ENCODE measurements at regions not wholly inside any gene's neighbourhood (a gene's known extent, or its start where the extent isn't known, plus 50 kb on each side); places are given as distances from the start of the nearest gene placed in this dataset.
"Not testable (repeated sequence)": the region's sequence is repeated elsewhere in the genome, so short reads cannot be mapped to it uniquely, and the experiment has no call there.

DNA sequence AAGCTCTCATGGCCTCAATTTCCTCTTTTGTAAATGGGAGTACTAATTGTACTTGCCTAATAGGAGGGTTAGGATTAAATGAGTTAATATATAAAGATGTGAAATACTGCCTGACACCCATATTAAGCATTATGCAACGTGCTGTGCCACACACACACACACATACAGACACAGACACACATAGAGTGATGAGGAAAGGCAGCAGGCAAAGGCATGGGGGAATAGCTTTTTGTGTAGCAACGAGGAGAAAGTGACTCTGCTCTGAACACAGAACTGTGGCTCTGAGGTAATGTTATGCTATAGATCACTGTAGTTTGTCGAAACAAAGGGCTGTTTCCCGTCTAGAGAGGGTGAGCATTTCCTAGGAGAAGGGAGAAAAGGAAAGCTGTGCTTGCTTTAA lies 233.3 kb upstream of the SLCO3A1 start:
- no peak for DNase-seq (ENCODE audit: low read depth)

DNA sequence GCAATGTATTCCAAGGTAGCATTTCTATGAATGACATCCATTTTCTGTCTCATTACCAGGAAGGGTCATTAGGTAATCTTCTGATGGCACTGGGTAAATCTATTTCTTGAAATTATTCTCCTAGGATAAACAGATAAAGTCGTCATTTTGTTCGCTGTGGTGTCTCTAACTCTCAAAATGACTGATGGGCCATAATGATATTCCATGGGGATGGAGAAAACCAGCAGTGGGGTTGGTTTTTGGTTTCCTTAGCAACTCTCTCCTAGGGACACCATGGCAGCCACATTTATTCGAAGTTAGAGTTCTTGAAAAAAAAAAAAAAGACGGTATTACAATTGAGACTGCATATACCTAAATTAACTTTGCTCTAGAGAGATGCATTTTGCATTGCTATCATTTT lies 231.3 kb upstream of the SLCO3A1 start:
- DNase-seq (ENCODE audit: low read depth): no peak

GRCh38 chr15:91622711-91623342 lies 230.7 kb upstream of the SLCO3A1 start:
- DNase-seq (ENCODE audit: low read depth): no peak

GRCh38 chr15:91624353-91624968 lies 229.0 kb upstream of the SLCO3A1 start:
- DNase-seq (ENCODE audit: low read depth): no peak

DNA sequence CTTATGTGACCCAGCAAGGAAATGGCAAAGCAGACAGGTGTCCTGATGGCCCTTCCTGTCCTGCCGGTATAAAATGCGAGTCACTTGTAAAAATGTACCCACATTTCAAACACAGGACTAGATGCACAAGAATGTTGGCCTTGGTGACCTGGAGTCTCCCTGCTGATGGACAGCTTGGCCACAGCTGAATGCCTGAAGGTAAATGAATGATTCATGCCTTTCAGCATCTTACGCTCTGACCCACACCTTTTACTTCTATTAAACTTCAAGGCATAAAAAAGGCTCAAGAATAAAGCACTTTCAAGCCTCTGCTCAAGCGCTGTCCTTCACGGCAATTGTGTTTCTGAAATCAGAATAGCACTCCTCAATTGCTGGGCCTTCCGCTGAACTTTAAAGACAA lies 228.0 kb upstream of the SLCO3A1 start:
- DNase-seq (ENCODE audit: low read depth): no peak

DNA sequence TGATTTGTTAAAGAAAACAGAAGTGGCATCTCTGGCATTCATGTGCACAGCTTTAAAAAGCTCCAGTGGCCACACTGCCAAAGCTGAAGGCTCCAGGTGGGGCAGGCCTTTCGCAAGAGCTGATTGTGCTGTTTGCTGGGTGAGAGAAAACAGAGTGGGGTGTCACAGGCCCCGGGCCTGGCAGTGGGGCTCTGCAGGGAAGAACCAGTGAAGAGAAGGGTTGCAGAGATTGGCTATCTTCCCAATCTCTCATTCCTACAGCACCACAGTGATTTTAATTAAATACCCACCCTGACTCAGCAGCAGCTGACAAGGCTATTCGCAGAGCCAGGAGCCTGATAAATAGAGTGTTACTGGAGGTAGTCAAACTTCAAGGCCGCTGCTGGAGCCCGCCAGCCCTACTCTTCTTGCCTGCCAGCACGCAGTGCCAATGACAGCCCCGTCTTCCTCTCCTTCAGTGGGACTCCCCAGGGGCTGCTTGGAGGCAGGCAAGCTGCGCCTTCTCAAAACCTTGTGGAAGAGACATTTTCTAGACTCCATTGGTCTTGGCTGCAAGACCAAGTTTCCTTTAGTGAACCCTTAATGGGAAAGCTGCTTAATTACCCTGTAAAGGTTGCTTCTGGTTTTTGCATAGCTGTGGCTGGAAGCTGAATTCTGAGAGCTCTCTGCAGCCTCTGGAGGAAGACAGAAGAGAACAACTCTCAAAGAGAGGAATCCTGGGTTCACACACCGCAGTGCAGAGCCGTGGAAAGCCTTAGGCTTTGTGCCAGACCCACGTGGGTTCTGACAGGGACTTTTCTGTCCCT lies 225.8 kb upstream of the SLCO3A1 start:
- no peak for DNase-seq (ENCODE audit: low read depth)

- DNase-seq (ENCODE audit: low read depth): no peak
Measured at GRCh38 chr15:91630090-91630489, 223.4 kb upstream of the SLCO3A1 start.

DNA sequence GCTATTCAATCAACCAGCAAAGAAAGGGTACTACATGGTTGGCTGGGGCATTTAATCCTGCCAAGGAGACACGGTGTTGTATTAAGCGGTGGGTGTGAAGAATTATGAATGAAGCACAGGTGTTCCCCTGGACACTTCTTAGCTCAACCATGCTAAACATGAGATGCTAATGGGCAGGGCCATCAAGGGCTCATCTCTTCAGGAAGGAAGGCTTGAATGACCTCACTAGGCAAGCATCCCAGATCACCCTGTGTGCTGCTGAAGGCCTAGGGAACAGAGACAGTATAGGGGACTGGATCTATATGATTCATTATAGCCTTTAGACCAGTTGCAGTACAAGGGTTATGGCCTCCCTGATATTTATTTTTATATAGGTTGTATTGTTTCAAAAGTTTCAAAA lies 221.3 kb upstream of the SLCO3A1 start:
- no peak for DNase-seq (ENCODE audit: low read depth)

GRCh38 chr15:91632981-91633380 lies 220.5 kb upstream of the SLCO3A1 start:
- no peak for DNase-seq (ENCODE audit: low read depth)

- no peak for DNase-seq (ENCODE audit: low read depth)
Measured at GRCh38 chr15:91634179-91634578, 219.3 kb upstream of the SLCO3A1 start.

GRCh38 chr15:91635080-91635479 lies 218.4 kb upstream of the SLCO3A1 start:
- DNase-seq (ENCODE audit: low read depth): no peak

- DNase-seq (ENCODE audit: low read depth): no peak
Measured at GRCh38 chr15:91635641-91636040, 217.9 kb upstream of the SLCO3A1 start.

DNA sequence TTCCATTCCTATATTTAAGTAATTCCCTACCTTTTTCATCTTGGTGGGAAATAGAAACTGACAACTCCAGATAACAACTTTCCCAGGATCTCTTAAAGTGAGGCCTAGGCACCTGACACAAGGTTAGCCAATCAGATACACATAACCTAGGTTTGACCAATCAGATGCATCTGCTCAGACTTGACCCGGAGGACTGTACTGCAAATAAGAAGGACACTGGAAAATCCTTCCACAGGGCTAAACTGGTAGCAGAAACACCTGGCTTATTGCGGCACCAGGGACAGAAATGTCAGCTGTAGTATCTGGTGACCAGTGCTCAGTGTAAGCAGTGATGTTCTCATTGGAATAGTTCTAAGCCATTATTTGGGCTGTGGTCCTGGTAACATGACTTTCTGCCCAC lies 204.5 kb upstream of the SLCO3A1 start:
- no peak for DNase-seq (ENCODE audit: low read depth)

DNA sequence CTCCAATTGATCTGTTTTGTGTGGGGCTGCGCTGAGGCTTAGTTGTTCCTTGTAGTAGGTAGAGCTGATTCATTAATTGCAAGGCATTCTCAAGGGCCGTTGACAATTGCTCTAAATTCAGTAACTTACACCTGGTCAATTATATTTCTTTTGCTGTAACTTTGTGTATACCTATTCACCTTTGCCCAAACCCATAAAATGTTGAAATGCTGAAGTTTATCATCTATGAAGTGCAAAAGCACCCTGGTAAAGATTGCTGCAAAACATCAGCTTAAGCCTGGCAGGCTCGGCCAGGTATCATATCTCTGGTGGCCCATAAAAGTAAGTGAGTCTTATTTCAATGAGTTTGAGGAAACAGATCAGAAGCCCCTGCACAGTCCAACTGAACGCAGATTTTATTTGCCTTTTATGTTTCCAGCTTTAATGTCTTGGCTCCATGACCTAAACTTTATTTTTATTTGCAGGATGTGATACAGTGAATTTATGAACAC lies 203.6 kb upstream of the SLCO3A1 start:
- no peak for DNase-seq (ENCODE audit: low read depth)

DNA sequence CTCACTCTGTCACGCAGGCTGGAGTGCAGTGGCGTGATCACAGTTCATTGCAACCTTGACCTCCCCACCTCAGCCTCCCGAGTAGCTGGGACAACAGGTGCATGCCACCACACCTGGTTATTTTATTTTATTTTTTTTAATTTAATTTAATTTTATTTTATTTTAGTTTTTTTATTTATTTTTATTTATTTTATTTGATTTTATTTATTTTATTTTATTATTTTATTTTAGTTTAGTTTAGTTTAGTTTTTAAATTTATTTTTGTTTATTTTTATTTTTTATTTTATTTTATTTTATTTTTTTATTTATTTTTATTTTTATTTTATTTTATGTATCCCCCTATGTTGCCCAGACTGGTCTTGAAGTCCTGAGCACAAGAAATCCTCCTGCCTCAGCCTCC lies 202.3 kb upstream of the SLCO3A1 start:
- DNase-seq (ENCODE audit: low read depth): no peak

DNA sequence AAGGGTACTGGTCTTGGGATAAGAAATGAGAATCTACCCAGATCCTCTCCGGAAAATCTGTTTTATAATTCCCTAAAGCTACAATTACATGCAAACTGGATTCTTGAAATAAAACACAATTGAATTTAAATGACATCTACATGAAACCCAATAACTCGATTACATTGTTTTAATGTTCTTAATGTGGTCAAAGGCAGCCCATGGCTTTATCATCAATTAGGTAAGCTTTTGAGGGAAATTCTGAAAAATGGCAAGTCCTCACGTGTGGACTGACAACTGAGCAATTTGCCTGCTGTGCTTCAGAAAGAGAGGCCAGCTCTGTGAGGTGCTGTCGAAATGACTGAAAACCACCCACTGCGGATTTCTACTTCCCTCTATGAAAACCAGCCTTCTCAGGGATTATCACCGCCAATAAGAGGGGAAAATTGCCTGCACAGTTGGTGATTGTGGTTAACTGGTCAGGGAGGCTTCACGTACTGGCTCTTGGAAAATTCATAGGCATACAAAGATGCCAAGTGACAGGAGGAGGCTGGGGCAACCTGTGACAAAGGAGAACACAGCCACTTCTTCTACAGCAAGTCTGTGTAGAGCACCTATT lies 200.8 kb upstream of the SLCO3A1 start:
- no peak for DNase-seq (ENCODE audit: low read depth)

DNA sequence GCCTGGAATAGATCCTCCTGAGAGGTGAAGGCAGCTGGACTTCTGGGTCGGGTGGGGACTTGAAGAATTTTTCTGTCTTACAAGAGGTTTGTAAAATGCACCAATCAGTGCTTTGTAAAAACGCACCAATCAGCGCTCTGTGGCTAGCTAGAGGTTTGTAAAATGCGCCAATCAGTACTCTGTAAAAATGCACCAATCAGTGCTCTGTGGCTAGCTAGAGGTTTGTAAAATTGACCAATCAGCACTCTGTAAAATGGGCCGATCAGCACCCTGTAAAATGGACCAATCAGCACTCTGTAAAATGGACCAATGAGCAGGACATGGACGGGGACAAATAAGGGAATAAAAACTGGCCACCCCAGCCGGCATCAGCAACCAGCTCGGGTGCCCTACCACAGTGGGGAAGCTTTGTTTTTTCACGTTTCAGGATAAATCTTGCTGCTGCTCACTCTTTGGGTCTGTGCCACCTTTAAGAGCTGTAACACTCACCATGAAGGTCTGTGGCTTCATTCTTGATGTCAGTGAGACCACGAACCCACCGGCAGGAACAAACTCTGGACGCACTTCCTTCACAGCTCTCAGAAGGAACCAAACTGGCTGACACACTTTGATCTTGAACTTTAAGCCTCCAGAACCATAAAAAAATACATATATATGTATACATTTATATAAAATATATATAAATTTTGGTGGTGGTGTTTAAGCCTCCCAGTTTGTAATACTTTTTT lies 197.8 kb upstream of the SLCO3A1 start:
- DNase-seq (ENCODE audit: low read depth): not testable (repeated sequence)

DNA sequence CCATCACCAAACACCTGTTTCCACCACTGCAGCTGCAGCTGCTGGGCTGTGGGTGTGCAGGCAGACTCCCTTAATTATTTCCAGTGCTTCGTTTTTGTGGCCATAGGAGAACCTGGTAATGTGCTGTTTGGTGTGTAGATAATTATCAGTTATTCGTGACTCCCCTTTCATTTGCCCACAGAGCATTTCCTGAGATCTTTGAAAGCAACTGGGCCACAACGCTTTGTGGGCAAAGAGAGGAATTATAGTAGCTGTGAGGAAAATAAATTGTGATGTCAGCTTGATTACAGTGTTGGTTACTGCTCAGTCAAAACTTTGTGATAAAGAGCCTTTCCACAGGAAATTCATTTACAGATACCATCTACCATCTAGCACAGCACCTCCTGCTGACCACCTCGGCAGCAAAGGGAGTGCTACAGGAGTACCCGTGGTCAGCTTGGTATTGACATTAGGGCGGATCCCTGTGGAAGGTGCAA lies 193.3 kb upstream of the SLCO3A1 start:
- no peak for DNase-seq (ENCODE audit: low read depth)

- no peak for DNase-seq (ENCODE audit: low read depth)
Measured at GRCh38 chr15:91664224-91664836, 189.2 kb upstream of the SLCO3A1 start.

DNA sequence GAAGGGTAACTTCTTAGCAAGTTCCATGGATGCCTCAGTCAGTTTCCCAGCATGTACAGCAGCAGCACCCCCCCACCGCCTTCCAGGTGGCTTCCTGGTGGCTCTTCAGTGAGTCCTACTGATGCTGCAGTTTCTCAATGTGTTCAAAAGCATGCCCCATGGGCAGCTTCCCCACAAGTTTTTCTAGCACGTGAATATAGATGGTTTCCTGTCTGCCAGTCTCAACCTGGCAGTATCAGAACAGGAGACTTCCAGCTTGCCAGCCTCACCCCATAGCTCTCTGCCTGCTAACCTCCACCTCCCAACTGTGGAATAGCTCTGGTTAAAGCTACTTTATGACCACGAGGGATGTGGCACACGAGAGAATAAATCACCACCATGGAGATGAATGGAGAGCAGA lies 188.3 kb upstream of the SLCO3A1 start:
- DNase-seq (ENCODE audit: low read depth): no peak

GRCh38 chr15:91668370-91668769 lies 185.1 kb upstream of the SLCO3A1 start:
- no peak for DNase-seq (ENCODE audit: low read depth)

- DNase-seq (ENCODE audit: low read depth): no peak
Measured at GRCh38 chr15:91670108-91670507, 183.4 kb upstream of the SLCO3A1 start.
